ENCODE measurements at regions not wholly inside any gene's neighbourhood (a gene's known extent, or its start where the extent isn't known, plus 50 kb on each side); places are given as distances from the start of the nearest gene placed in this dataset.

DNA sequence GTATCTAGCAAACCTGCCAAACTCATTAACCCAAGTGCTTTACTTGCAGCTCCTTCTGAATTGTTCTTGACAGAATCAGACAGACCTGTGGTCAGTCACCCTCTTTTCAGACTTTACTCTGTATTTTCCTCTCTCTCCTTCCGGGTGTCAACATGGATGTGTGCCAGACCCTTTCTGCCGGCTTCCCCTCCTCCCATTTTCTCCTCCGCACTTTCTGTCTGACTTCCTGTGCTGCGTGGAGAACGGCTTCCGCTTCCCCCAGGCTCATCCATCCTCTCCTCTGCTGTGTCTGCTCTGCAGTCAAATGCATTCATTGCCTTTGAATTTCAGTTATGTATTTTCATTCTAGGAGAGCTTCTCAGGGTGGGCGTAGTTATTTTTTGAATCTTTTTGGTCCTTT is 53.3 kb upstream of the LRPAP1 start:
- DNase-seq, result peak; percentile 6

DNA sequence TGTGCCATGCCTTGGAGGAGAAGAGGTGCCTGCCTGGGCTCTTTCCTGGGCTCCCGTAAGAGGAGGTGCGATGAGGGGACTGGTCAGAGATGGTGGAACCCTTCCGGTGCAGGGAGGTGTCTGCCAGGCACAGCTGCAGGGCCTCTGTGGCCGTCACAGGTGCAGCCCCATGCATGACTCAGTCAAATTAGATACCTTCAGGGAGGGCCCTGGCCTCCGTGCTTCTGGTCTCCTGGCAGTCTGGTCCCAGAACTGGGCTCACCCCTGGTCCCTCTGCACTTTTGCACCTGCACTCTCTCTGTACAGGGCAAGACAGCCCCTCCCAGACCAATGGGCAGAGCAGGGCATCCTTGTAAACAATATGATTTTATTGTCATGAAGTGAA is 49.9 kb upstream of the LRPAP1 start:
- DNase-seq, result no peak
